ENCODE measurements at regions not wholly inside any gene's neighbourhood (a gene's known extent, or its start where the extent isn't known, plus 50 kb on each side); places are given as distances from the start of the nearest gene placed in this dataset.

DNA sequence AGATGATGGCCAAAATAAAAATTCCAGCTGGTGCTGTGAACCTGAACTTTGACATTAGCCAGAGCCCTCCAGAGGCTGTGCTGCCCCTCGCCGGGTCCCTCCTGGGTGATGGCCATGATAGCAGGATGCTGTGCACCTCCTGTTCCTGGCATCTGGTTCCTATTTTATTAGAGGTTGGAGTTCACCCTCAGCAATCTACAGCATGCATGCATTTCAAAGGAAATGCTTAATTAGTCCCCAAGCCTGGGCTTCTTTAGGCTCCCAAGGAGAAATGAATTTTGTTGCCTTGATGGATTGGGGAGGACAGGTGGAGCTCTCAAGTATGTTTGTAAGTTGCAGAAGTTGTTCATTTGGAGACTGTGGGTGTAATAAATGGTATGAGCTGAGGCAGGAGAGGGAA, 166.9 kb downstream of the GLI2 start:
- TF ChIP-seq, protein P1, sequence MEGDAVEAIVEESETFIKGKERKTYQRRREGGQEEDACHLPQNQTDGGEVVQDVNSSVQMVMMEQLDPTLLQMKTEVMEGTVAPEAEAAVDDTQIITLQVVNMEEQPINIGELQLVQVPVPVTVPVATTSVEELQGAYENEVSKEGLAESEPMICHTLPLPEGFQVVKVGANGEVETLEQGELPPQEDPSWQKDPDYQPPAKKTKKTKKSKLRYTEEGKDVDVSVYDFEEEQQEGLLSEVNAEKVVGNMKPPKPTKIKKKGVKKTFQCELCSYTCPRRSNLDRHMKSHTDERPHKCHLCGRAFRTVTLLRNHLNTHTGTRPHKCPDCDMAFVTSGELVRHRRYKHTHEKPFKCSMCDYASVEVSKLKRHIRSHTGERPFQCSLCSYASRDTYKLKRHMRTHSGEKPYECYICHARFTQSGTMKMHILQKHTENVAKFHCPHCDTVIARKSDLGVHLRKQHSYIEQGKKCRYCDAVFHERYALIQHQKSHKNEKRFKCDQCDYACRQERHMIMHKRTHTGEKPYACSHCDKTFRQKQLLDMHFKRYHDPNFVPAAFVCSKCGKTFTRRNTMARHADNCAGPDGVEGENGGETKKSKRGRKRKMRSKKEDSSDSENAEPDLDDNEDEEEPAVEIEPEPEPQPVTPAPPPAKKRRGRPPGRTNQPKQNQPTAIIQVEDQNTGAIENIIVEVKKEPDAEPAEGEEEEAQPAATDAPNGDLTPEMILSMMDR (IDR thresholded peaks at IDR 0.05; ENCODE audit: unreplicated experiment) = no peak
- peaks cover 80% of the 10 kb centered on the region for H3K27me3 Mint-ChIP-seq
- no peak overlapping the region for H3K4me3 Mint-ChIP-seq (ENCODE audit: low read depth)

DNA sequence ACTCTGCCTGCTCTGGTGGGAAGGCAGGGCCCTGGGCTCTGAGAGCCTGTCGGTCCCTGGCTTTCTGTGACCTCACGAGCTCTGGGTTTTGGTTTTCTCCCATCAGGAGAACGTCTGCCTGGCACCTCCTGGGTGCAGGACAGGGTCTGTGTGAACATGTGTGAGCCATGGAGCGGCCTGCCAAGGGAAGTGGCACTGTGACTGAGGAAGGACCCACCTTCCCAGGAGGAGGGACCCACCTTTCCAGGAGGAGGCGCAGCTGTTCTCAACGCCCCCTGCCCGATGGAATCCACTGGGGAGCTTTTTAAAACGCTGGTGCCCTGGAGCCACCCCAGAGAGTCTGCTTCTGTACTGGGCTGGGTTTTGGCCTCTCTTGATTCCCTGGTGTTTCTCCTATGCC, 168.7 kb downstream of the GLI2 start:
- Mint-ChIP-seq H3K4me1 (ENCODE audit: low read depth) (peaks cover 3% of the 10 kb centered on the region), H3K36me3 (ENCODE audit: insufficient read depth) (no peaks in the 10 kb centered on the region), H3K4me3 (ENCODE audit: low read depth) (no peak overlapping the region), H3K9me3 (ENCODE audit: low read depth) (no peaks in the 10 kb centered on the region), H3K27me3 (peaks cover 75% of the 10 kb centered on the region), H3K27ac (peak overlapping the region; percentile 52)
- TF ChIP-seq, protein P1 (IDR thresholded peaks at IDR 0.05; ENCODE audit: unreplicated experiment) = no peak
- no peak for DNase-seq (ENCODE audit: low spot score, unreplicated experiment)

More for the DNA sequence above, 166.9 kb downstream of the GLI2 start:
- H3K27ac Mint-ChIP-seq = peak overlapping the region; percentile 38
- H3K36me3 Mint-ChIP-seq (ENCODE audit: insufficient read depth) = no peaks in the 10 kb centered on the region
- peaks cover 11% of the 10 kb centered on the region for H3K4me1 Mint-ChIP-seq (ENCODE audit: low read depth)
- DNase-seq (ENCODE audit: low spot score, unreplicated experiment) = no peak
- no peaks in the 10 kb centered on the region for H3K9me3 Mint-ChIP-seq (ENCODE audit: low read depth)

DNA sequence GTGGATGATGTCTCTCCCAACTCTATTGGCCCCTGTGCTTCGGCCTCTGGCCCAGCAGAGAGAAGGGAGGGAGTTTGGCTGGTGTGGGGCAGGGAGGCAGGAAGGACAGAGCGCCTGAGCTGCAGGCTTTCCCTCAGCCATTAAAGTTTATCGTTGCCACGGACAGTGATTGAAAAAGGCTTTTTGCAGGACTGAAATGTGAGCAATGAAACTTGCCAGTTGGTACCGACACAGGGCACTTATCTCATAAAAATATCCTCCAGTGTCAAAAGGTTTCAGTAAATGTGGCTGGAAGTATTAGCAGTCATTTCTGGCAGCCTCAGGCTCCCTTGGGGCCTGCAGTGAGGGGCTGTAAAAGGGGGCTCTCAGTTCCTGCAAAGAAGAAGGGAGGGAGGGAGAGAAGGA, 169.2 kb downstream of the GLI2 start:
- no peaks in the 10 kb centered on the region for H3K9me3 Mint-ChIP-seq (ENCODE audit: low read depth)
- H3K27me3 Mint-ChIP-seq = peaks cover 71% of the 10 kb centered on the region
- H3K4me3 Mint-ChIP-seq (ENCODE audit: low read depth) = no peak overlapping the region
- no peaks in the 10 kb centered on the region for H3K36me3 Mint-ChIP-seq (ENCODE audit: insufficient read depth)
- TF ChIP-seq, protein P1 (IDR thresholded peaks at IDR 0.05; ENCODE audit: unreplicated experiment) = no peak
- H3K27ac Mint-ChIP-seq = no peak overlapping the region
- no peak for DNase-seq (ENCODE audit: low spot score, unreplicated experiment)
- H3K4me1 Mint-ChIP-seq (ENCODE audit: low read depth) = no peaks in the 10 kb centered on the region

DNA sequence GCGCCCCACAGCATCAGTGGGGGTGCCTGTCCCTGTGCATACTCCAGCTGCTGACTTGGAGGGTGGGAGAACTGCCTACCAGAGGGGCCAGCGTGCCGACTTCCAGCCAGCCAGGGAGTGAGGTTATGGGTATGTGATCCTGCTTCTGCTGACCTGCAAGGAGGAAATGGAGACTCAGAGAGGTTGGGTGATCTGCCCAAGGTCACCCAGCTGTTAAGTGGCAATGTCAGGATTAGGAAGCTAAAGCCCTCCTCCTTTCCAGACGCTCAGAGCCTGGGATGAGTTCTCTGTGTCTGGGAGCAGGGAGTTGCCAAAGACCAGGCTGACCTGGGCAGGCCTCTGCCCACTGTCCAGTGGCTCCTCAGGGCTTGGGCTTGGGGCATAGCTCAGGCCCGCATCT, 169.6 kb downstream of the GLI2 start:
- DNase-seq (ENCODE audit: low spot score, unreplicated experiment) = no peak
- no peak overlapping the region for H3K4me3 Mint-ChIP-seq (ENCODE audit: low read depth)
- no peak overlapping the region for H3K27ac Mint-ChIP-seq
- TF ChIP-seq, protein P1 (IDR thresholded peaks at IDR 0.05; ENCODE audit: unreplicated experiment) = no peak
- H3K9me3 Mint-ChIP-seq (ENCODE audit: low read depth) = no peaks in the 10 kb centered on the region
- no peaks in the 10 kb centered on the region for H3K36me3 Mint-ChIP-seq (ENCODE audit: insufficient read depth)
- H3K27me3 Mint-ChIP-seq = peaks cover 66% of the 10 kb centered on the region
- H3K4me1 Mint-ChIP-seq (ENCODE audit: low read depth) = no peaks in the 10 kb centered on the region

DNA sequence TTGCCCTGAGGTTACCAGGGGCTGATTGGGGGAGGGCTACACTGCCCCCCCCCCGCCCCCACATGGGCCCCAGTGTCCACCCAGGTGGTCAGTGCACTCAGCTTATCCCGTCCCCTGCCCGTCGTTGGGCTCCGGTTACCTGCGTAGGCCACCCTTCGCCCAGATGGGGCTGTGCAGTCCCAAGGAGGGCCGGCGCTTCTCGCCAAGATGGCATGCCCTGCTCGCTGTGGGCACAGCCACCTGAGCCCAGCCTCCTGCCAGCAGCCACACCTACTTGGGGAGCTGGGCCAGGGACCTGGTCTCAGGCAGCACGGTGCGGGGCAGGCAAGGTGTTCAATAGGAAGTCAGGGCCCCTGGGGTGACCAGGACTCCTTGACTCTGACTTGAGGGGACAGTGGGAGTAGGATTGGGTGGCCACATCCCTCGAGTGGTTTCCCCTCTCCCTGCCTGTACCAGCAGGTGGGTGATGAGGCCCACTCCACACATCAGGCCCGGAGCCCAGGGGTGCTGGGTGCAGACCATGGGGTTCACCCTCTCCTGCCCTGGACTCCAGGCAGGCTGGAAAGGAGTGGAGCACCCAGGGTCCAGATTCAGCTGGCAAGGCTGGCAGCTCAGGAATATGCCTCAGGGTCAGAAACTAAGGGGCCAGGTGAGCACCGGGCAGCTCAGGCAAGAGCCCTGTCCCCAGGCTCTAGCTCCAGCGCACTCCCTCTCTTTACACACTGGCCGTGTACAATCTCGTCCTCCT, 170.3 kb downstream of the GLI2 start:
- DNase-seq (ENCODE audit: low spot score, unreplicated experiment) = no peak
- TF ChIP-seq, protein P1 (IDR thresholded peaks at IDR 0.05; ENCODE audit: unreplicated experiment) = no peak
- Mint-ChIP-seq H3K36me3 (ENCODE audit: insufficient read depth) (no peaks in the 10 kb centered on the region), H3K9me3 (ENCODE audit: low read depth) (no peaks in the 10 kb centered on the region), H3K4me3 (ENCODE audit: low read depth) (no peak overlapping the region), H3K27me3 (peaks cover 59% of the 10 kb centered on the region), H3K27ac (no peak overlapping the region), H3K4me1 (ENCODE audit: low read depth) (no peaks in the 10 kb centered on the region)
